ENCODE measurements at regions not wholly inside any gene's neighbourhood (a gene's known extent, or its start where the extent isn't known, plus 50 kb on each side); places are given as distances from the start of the nearest gene placed in this dataset.
A peak's percentile ranks its signal among the peaks of the same experiment; 100 is the strongest.

- Histone ChIP-seq H3K27me3 (ENCODE audit: insufficient read depth, low read length) (peaks cover 20% of the 10 kb centered on the region), H2AFZ (ENCODE audit: low read depth, low read length) (no peak overlapping the region), H3K4me2 (ENCODE audit: low read length) (no peak overlapping the region), H3K79me2 (ENCODE audit: insufficient read depth, low read length) (no peaks in the 10 kb centered on the region), H3K4me3 (ENCODE audit: insufficient read depth, low read depth, low read length) (no peak overlapping the region), H3K9ac (ENCODE audit: low read length) (no peak overlapping the region), H3K4me1 (ENCODE audit: insufficient read depth, low read length) (no peaks in the 10 kb centered on the region), H3K27ac (ENCODE audit: low read depth, low read length) (no peak overlapping the region), H3K36me3 (ENCODE audit: insufficient read depth, low read length) (no peaks in the 10 kb centered on the region), H4K20me1 (ENCODE audit: insufficient read depth, low read length) (no peaks in the 10 kb centered on the region), H3K9me3 (ENCODE audit: insufficient read depth, low read depth, low read length) (no peaks in the 10 kb centered on the region)
- Mint-ChIP-seq H3K4me3 (ENCODE audit: unreplicated experiment) (no peak overlapping the region), H3K27me3 (ENCODE audit: low read depth, unreplicated experiment) (peaks cover 21% of the 10 kb centered on the region), H3K9me3 (ENCODE audit: unreplicated experiment) (no peaks in the 10 kb centered on the region), H3K36me3 (ENCODE audit: low read depth, unreplicated experiment) (no peaks in the 10 kb centered on the region), H3K4me1 (ENCODE audit: low read depth, unreplicated experiment) (peaks cover 2% of the 10 kb centered on the region), H3K27ac (ENCODE audit: unreplicated experiment) (no peak overlapping the region)
- TF ChIP-seq CTCF (IDR thresholded peaks at IDR 0.05; ENCODE audit: insufficient read depth, low read depth, low read length) (no peak), EZH2 (IDR thresholded peaks at IDR 0.05; ENCODE audit: insufficient read depth, low read length) (no peak)
- FAIRE-seq: no peak
- DNase-seq (ENCODE audit: low read depth): no peak
Observed at GRCh38 chr19:31424861-31425620, 75.8 kb upstream of the TSHZ3 start.

DNA sequence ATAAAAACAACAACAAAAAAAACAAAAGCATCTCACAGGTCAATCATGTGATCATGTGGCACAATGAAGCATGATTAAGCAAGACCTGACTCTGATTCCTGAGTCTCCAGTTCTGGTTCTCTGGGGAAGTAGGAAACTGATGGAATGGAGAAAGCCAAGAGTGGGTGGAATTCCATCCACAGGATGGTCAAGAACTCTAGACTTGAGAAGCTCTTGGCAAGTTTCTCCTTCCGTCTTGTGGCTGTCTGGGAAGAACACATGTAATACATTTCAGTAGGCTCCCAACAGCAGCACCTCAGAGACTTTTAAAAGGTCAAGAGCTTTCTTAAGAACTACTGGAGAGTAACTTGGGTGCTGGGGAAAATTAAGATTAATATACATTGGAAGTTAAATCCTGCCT, 78.6 kb upstream of the TSHZ3 start:
- H3K36me3 Mint-ChIP-seq (ENCODE audit: low read depth, unreplicated experiment): no peaks in the 10 kb centered on the region
- H3K27ac Mint-ChIP-seq (ENCODE audit: unreplicated experiment): no peak overlapping the region
- H3K4me3 Mint-ChIP-seq (ENCODE audit: unreplicated experiment): no peak overlapping the region
- Histone ChIP-seq H2AFZ (ENCODE audit: low read depth, low read length) (no peak overlapping the region), H3K4me3 (ENCODE audit: insufficient read depth, low read depth, low read length) (no peak overlapping the region), H3K4me2 (ENCODE audit: low read length) (no peak overlapping the region), H3K27me3 (ENCODE audit: insufficient read depth, low read length) (no peaks in the 10 kb centered on the region), H3K27ac (ENCODE audit: low read depth, low read length) (no peak overlapping the region), H3K9ac (ENCODE audit: low read length) (no peak overlapping the region), H3K36me3 (ENCODE audit: insufficient read depth, low read length) (no peaks in the 10 kb centered on the region), H3K79me2 (ENCODE audit: insufficient read depth, low read length) (no peaks in the 10 kb centered on the region), H3K9me3 (ENCODE audit: insufficient read depth, low read depth, low read length) (no peaks in the 10 kb centered on the region), H4K20me1 (ENCODE audit: insufficient read depth, low read length) (no peaks in the 10 kb centered on the region), H3K4me1 (ENCODE audit: insufficient read depth, low read length) (no peaks in the 10 kb centered on the region)
- TF ChIP-seq CTCF (IDR thresholded peaks at IDR 0.05; ENCODE audit: insufficient read depth, low read depth, low read length) (no peak), EZH2 (IDR thresholded peaks at IDR 0.05; ENCODE audit: insufficient read depth, low read length) (no peak)
- peaks cover 10% of the 10 kb centered on the region for H3K27me3 Mint-ChIP-seq (ENCODE audit: low read depth, unreplicated experiment)
- no peak for FAIRE-seq
- DNase-seq (ENCODE audit: low read depth): peak; percentile 39
- peaks cover 2% of the 10 kb centered on the region for H3K4me1 Mint-ChIP-seq (ENCODE audit: low read depth, unreplicated experiment)
- peaks cover 4% of the 10 kb centered on the region for H3K9me3 Mint-ChIP-seq (ENCODE audit: unreplicated experiment)

DNA sequence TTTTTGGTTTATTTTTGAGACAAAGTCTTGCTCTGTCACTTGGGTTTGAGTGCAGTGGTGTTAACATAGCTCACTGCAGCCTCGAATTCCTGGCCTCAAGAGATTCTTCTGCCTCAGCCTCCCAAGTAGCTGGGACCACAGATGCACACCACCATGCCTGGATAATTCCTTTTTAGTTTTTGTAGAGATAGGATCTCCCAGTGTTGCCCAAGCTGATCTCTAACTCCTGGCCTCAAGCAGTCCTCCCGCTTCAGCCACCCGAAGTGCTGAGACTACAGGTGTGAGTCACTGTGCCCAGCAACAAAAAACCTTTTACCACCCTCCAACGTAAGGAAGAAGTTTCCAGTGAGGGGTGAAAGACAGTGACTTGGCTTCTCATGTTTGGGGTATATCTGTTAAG, 81.1 kb upstream of the TSHZ3 start:
- Histone ChIP-seq H3K4me2 (ENCODE audit: low read length) (no peak overlapping the region), H4K20me1 (ENCODE audit: insufficient read depth, low read length) (no peaks in the 10 kb centered on the region), H3K4me3 (ENCODE audit: insufficient read depth, low read depth, low read length) (no peak overlapping the region), H2AFZ (ENCODE audit: low read depth, low read length) (no peak overlapping the region), H3K27me3 (ENCODE audit: insufficient read depth, low read length) (no peaks in the 10 kb centered on the region), H3K36me3 (ENCODE audit: insufficient read depth, low read length) (no peaks in the 10 kb centered on the region), H3K4me1 (ENCODE audit: insufficient read depth, low read length) (no peaks in the 10 kb centered on the region), H3K9me3 (ENCODE audit: insufficient read depth, low read depth, low read length) (no peaks in the 10 kb centered on the region), H3K27ac (ENCODE audit: low read depth, low read length) (no peak overlapping the region), H3K79me2 (ENCODE audit: insufficient read depth, low read length) (no peaks in the 10 kb centered on the region), H3K9ac (ENCODE audit: low read length) (no peak overlapping the region)
- TF ChIP-seq CTCF (IDR thresholded peaks at IDR 0.05; ENCODE audit: insufficient read depth, low read depth, low read length) (no peak), EZH2 (IDR thresholded peaks at IDR 0.05; ENCODE audit: insufficient read depth, low read length) (no peak)
- Mint-ChIP-seq H3K36me3 (ENCODE audit: low read depth, unreplicated experiment) (no peaks in the 10 kb centered on the region), H3K27me3 (ENCODE audit: low read depth, unreplicated experiment) (peaks cover 10% of the 10 kb centered on the region), H3K4me1 (ENCODE audit: low read depth, unreplicated experiment) (peaks cover 2% of the 10 kb centered on the region), H3K9me3 (ENCODE audit: unreplicated experiment) (peaks cover 8% of the 10 kb centered on the region), H3K27ac (ENCODE audit: unreplicated experiment) (no peak overlapping the region), H3K4me3 (ENCODE audit: unreplicated experiment) (no peak overlapping the region)
- DNase-seq (ENCODE audit: low read depth) (no peak), FAIRE-seq (no peak)

Data from astrocyte (in vitro differentiated cells and primary cell).